ENCODE measurements at regions not wholly inside any gene's neighbourhood (a gene's known extent, or its start where the extent isn't known, plus 50 kb on each side); places are given as distances from the start of the nearest gene placed in this dataset.

DNA sequence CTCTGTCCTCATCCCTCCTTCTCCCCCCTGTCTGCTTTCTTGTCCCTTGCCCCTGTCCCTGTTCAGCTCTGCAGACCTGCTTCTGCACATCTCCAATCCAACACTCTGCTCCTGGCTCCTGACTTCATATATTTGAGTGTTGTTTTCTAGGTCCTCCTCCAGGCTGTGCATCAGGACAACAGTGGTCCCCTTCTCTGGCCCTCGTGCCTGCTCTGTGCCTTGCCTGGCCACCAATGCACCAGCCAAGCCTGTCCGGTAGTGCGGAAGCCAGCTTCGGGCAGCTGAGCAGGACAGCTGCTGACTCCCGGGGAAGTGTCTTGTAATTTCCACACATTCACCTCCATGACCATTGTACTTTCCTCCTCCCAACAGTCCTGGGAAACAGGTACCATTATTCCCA lies 203.4 kb upstream of the RAB4A start:
- peaks cover 34% of the 10 kb centered on the region for H3K4me1 ChIP-seq (ENCODE audit: control insufficient read depth, insufficient read depth, low read length)
- DNase-seq (no peak), ATAC-seq (no peak)
- no peak overlapping the region for H3K27ac Mint-ChIP-seq
- 92% methylated on average over 5 of the region's 5 CpGs for WGBS (ENCODE audit: insufficient coverage)
- H3K4me3 ChIP-seq (ENCODE audit: low read length), result no peak overlapping the region
- H3K9me3 ChIP-seq (ENCODE audit: control insufficient read depth, insufficient read depth, low read length), result no peaks in the 10 kb centered on the region
- no peaks in the 10 kb centered on the region for H3K36me3 ChIP-seq (ENCODE audit: control insufficient read depth, insufficient read depth, low read length)
- no peak overlapping the region for H3K4me3 Mint-ChIP-seq
- no peak for TF ChIP-seq CTCF (IDR thresholded peaks at IDR 0.05)
- H3K27me3 ChIP-seq (ENCODE audit: control insufficient read depth, insufficient read depth, low read length), result peaks cover 3% of the 10 kb centered on the region
- H3K9me3 Mint-ChIP-seq, result no peaks in the 10 kb centered on the region
- no peaks in the 10 kb centered on the region for H3K36me3 Mint-ChIP-seq
- intact Hi-C loops (cut with micrococcal nuclease), result no loop called here
- H3K4me1 Mint-ChIP-seq, result peaks cover 15 to 22% of the 10 kb centered on the region in 2 donors
- H3K27ac ChIP-seq (ENCODE audit: low read length), result no peak overlapping the region
- peaks cover 7 to 10% of the 10 kb centered on the region in 2 donors for H3K27me3 Mint-ChIP-seq (ENCODE audit: low read depth in 2 of 2)

DNA sequence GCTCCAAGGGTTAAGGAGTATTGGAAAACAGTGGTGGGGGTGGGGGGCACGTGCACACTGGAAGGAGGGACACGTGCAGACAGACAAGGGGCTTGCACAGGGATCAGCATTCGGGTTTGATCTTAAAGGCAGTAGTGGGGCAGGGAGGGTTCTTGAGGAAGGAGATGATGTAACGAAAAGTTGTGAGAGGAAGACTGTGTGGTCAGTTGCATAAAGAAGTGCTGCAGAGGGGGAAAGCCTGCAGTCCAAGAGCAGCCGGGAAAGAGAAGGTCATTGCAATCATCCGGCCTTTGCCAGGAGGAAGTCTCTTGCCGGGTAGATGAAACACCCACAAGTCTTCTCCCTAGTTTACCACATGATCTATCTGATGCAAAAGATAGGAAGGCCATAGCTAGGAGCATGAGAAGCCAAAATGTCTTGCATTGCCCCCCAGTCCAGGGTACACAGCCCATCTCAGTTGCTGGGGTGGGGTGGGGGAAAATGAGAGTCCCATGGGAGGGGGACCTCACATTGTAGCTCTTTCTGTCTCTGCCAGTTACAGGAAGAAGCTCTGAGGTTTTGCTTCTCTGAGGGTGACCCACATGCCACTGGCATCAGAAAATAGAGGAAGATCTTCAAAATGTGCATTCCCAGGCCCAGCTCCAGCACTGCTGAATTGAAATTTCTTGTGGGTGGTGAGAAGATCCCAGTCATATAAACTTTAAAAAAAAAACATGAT lies 202.5 kb upstream of the RAB4A start:
- peaks cover 34% of the 10 kb centered on the region for H3K4me1 ChIP-seq (ENCODE audit: control insufficient read depth, insufficient read depth, low read length)
- no peak for TF ChIP-seq CTCF (IDR thresholded peaks at IDR 0.05)
- H3K9me3 ChIP-seq (ENCODE audit: control insufficient read depth, insufficient read depth, low read length), result no peaks in the 10 kb centered on the region
- intact Hi-C loops (cut with micrococcal nuclease), result no loop called here
- peaks cover 7 to 10% of the 10 kb centered on the region in 2 donors for H3K27me3 Mint-ChIP-seq (ENCODE audit: low read depth in 2 of 2)
- H3K4me3 ChIP-seq (ENCODE audit: low read length), result no peak overlapping the region
- ATAC-seq, result peak in 2 of 3 donors; percentile 43 to 69
- WGBS (ENCODE audit: insufficient coverage), result 5% methylated on average over 6 of the region's 7 CpGs
- no peaks in the 10 kb centered on the region for H3K36me3 Mint-ChIP-seq
- peaks cover 3% of the 10 kb centered on the region for H3K27me3 ChIP-seq (ENCODE audit: control insufficient read depth, insufficient read depth, low read length)
- peak in 1 of 2 donors; percentile 22 for DNase-seq
- peaks cover 15 to 22% of the 10 kb centered on the region in 2 donors for H3K4me1 Mint-ChIP-seq
- H3K27ac Mint-ChIP-seq, result no peak overlapping the region
- H3K27ac ChIP-seq (ENCODE audit: low read length), result no peak overlapping the region
- H3K36me3 ChIP-seq (ENCODE audit: control insufficient read depth, insufficient read depth, low read length), result no peaks in the 10 kb centered on the region
- H3K4me3 Mint-ChIP-seq, result peak overlapping the region; percentile 60
- H3K9me3 Mint-ChIP-seq, result no peaks in the 10 kb centered on the region

GRCh38 chr1:229069176-229069575 lies 201.7 kb upstream of the RAB4A start:
- no peak overlapping the region for H3K27ac ChIP-seq (ENCODE audit: low read length)
- H3K4me1 ChIP-seq (ENCODE audit: control insufficient read depth, insufficient read depth, low read length), result peaks cover 34% of the 10 kb centered on the region

More at GRCh38 chr1:229069176-229069575, 201.7 kb upstream of the RAB4A start:
- intact Hi-C loops (cut with micrococcal nuclease), result no loop called here
- no peaks in the 10 kb centered on the region for H3K9me3 ChIP-seq (ENCODE audit: control insufficient read depth, insufficient read depth, low read length)
- no peak overlapping the region for H3K4me3 ChIP-seq (ENCODE audit: low read length)
- peaks cover 3% of the 10 kb centered on the region for H3K27me3 ChIP-seq (ENCODE audit: control insufficient read depth, insufficient read depth, low read length)
- no peak for ATAC-seq
- no peak for DNase-seq
- Mint-ChIP-seq H3K27ac (no peak overlapping the region), H3K9me3 (no peaks in the 10 kb centered on the region), H3K27me3 (ENCODE audit: low read depth in 2 of 2) (peaks cover 6 to 10% of the 10 kb centered on the region in 2 donors), H3K36me3 (no peaks in the 10 kb centered on the region), H3K4me3 (no peak overlapping the region), H3K4me1 (peaks cover 15 to 22% of the 10 kb centered on the region in 2 donors)
- no peak for TF ChIP-seq CTCF (IDR thresholded peaks at IDR 0.05)
- H3K36me3 ChIP-seq (ENCODE audit: control insufficient read depth, insufficient read depth, low read length), result no peaks in the 10 kb centered on the region
